ENCODE measurements at regions not wholly inside any gene's neighbourhood (a gene's known extent, or its start where the extent isn't known, plus 50 kb on each side); places are given as distances from the start of the nearest gene placed in this dataset.

DNA sequence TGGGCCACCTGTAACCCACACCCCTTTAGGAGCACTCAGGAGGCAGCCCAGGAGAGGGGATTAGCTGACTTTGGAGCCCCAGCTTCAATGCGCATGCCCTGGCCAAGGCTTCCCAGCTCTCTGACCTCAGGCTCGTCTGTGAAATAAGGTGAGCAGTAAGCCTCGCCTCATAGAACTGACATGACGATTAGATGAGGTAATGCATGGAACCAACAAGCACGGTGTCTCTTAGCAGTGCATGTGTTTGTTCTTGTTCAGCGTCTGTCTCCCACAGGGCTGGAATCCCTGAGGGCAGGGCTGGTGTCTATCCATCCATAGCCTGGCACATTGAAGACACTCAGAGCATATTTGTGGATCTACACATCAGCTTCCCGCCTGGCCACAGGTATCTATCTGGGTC lies 415.4 kb downstream of the MN1 start:
- DNase-seq (ENCODE audit: low read depth in 4 of 4, low spot score in 3 of 4) = no peak

DNA sequence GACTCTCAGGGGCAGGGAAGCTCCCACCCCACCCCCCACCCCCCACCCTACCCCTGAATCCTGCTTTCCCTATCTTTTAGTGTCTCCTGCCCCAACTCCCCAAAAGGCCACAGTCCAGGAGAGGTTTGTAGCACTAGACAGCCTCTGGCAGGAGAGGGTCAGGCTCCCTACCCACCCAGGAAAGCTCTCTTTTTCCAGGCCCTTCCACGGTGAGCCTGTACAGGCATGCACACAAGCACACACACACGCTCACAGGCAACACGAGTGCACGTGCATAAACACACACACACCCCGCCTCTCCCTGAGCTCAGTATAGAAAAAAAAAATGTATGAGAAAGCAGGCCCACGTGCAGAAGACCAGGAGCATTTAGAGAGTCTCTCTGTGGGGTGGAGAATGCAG lies 414.0 kb downstream of the MN1 start:
- no peak for DNase-seq (ENCODE audit: low read depth in 4 of 4, low spot score in 3 of 4)

- no peak for DNase-seq (ENCODE audit: low read depth in 4 of 4, low spot score in 3 of 4)
Observed at GRCh38 chr22:27388090-27388600, 413.4 kb downstream of the MN1 start.

DNA sequence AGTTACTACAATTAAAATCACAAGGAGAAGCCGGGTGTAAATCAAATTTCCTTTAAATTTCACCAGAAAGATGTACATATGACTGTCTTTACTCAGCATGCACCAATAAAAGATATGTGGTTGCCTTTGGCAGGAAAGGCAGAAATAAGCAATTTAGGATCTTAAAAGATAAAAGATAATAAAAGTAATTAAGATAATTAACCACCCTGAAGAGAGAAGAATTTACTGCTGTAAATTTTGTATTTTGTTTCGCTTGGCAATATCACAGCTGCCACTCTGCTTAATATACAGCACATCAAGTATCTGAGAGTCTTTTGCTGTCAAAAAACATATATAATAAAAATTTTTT lies 411.9 kb downstream of the MN1 start:
- no peak for DNase-seq (ENCODE audit: low read depth in 4 of 4, low spot score in 3 of 4)

- no peak for DNase-seq (ENCODE audit: low read depth in 4 of 4, low spot score in 3 of 4)
Observed at GRCh38 chr22:27391092-27391770, 410.3 kb downstream of the MN1 start.

DNA sequence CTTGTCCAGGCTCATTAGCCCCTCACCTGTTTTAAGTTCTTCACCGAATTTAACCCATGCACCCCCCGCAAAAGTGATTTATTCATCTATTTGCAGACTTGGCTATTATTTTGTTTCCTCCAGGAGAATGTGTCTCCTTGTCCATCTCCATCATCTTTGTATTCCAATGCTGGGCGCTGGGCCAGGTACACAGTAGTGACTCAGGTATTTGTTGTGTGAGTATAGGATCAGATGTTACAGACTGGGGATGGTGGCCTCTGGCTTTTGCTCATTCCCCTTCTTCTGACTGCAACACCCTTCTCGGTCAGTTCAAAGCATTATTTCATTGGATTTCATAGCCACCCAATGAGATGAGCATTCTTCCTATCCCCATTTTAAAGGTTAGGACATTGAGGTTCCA lies 408.2 kb downstream of the MN1 start:
- DNase-seq (ENCODE audit: low read depth in 4 of 4, low spot score in 3 of 4) = no peak

- no peak for DNase-seq (ENCODE audit: low read depth in 4 of 4, low spot score in 3 of 4)
Observed at GRCh38 chr22:27394806-27395404, 406.7 kb downstream of the MN1 start.

- no peak for DNase-seq (ENCODE audit: low read depth in 4 of 4, low spot score in 3 of 4)
Observed at GRCh38 chr22:27397036-27397953, 404.3 kb downstream of the MN1 start.

DNA sequence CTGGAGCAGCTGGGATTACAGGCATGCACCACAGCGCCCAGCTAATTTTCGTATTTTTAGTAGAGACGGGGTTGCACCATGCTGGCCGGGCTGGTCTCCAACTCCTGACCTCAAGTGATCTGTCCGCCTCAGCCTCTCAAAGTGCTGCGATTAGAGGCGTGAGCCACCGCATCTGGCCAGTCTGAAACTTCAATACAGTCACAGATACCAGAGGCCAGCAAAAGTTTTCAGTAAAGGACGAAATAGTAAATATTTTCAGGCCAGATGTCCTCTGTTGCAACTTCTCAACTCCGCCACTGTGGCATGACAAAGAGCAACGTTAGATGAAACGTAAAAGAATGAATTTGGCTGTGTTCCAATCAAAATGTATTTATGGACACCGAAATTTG lies 403.6 kb downstream of the MN1 start:
- no peak for DNase-seq (ENCODE audit: low read depth in 4 of 4, low spot score in 3 of 4)

- no peak for DNase-seq (ENCODE audit: low read depth in 4 of 4, low spot score in 3 of 4)
Observed at GRCh38 chr22:27399161-27399560, 402.4 kb downstream of the MN1 start.

GRCh38 chr22:27400811-27401210 lies 400.7 kb downstream of the MN1 start:
- DNase-seq (ENCODE audit: low read depth in 4 of 4, low spot score in 3 of 4) = no peak

DNA sequence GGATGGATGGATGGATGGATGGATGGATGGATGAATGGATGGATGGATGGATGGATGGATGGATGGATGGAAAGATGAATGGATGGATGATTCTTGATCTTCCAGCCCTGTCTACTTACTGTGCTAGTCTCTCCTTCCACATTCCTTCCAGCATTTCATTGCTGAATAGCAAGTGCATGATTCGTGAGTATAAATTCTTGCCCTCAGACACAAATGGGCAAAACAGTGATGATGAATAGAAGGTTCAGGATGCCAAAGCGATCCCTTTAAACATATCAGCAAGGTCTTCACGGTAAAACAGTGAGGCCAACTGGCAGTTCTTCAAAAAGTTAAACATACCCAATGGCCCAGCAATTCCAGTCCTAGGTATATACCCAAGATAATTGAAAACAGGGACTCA lies 400.2 kb downstream of the MN1 start:
- DNase-seq (ENCODE audit: low read depth in 4 of 4, low spot score in 3 of 4) = no peak

GRCh38 chr22:27404441-27404840 lies 397.1 kb downstream of the MN1 start:
- no peak for DNase-seq (ENCODE audit: low read depth in 4 of 4, low spot score in 3 of 4)

GRCh38 chr22:27405672-27406388 lies 395.7 kb downstream of the MN1 start:
- no peak for DNase-seq (ENCODE audit: low read depth in 4 of 4, low spot score in 3 of 4)

GRCh38 chr22:27406389-27406861 lies 395.1 kb downstream of the MN1 start:
- DNase-seq (ENCODE audit: low read depth in 4 of 4, low spot score in 3 of 4) = no peak

GRCh38 chr22:27407369-27407985 lies 394.1 kb downstream of the MN1 start:
- no peak for DNase-seq (ENCODE audit: low read depth in 4 of 4, low spot score in 3 of 4)

DNA sequence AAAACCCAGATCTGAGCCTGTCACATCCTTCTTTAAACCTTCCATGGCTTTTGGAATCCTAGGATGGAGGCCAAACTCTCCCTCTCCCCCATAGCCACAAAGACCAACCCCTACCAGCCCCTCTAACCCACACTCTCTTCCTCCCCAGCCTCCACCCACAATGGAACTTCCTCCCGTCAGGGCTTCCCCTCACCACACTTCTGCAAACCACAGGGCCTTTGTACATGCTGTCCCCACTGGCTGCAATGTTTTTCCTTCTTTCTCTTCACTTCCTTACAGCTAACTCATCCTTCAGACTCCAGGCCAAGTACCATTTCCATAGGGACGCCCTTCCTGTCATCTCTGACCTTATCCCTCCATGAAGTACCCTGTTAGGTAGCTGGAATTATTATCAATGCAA lies 393.5 kb downstream of the MN1 start:
- DNase-seq (ENCODE audit: low read depth in 4 of 4, low spot score in 3 of 4) = no peak

- no peak for DNase-seq (ENCODE audit: low read depth in 4 of 4, low spot score in 3 of 4)
Observed at GRCh38 chr22:27409299-27409698, 392.3 kb downstream of the MN1 start.

- DNase-seq (ENCODE audit: low read depth in 4 of 4, low spot score in 3 of 4) = no peak
Observed at GRCh38 chr22:27412866-27413445, 388.6 kb downstream of the MN1 start.

GRCh38 chr22:27413702-27414101 lies 387.9 kb downstream of the MN1 start:
- DNase-seq (ENCODE audit: low read depth in 4 of 4, low spot score in 3 of 4) = no peak

Measured in left renal pelvis (tissue), 4 donors.